ENCODE measurements at regions not wholly inside any gene's neighbourhood (a gene's known extent, or its start where the extent isn't known, plus 50 kb on each side); places are given as distances from the start of the nearest gene placed in this dataset.
A peak's percentile ranks its signal among the peaks of the same experiment; 100 is the strongest.

- no peak overlapping the region for H3K4me3 Mint-ChIP-seq
- no peaks in the 10 kb centered on the region for H3K36me3 Mint-ChIP-seq (ENCODE audit: low read depth)
- H3K4me1 Mint-ChIP-seq (ENCODE audit: low read depth) = no peaks in the 10 kb centered on the region
- DNase-seq (ENCODE audit: low spot score) = no peak
- H3K27ac Mint-ChIP-seq = no peak overlapping the region
- no peaks in the 10 kb centered on the region for H3K9me3 Mint-ChIP-seq
- no peaks in the 10 kb centered on the region for H3K27me3 Mint-ChIP-seq (ENCODE audit: low read depth)
Observed at GRCh38 chr3:72058493-72059081, 273.6 kb upstream of the PROK2 start.

GRCh38 chr3:72055436-72055835 is 270.5 kb upstream of the PROK2 start:
- no peak overlapping the region for H3K27ac Mint-ChIP-seq
- no peak for DNase-seq (ENCODE audit: low spot score)
- no peaks in the 10 kb centered on the region for H3K36me3 Mint-ChIP-seq (ENCODE audit: low read depth)
- no peaks in the 10 kb centered on the region for H3K27me3 Mint-ChIP-seq (ENCODE audit: low read depth)
- no peaks in the 10 kb centered on the region for H3K9me3 Mint-ChIP-seq
- H3K4me3 Mint-ChIP-seq = no peak overlapping the region
- H3K4me1 Mint-ChIP-seq (ENCODE audit: low read depth) = no peaks in the 10 kb centered on the region

GRCh38 chr3:72054976-72055375 is 270.0 kb upstream of the PROK2 start:
- Mint-ChIP-seq H3K36me3 (ENCODE audit: low read depth) (no peaks in the 10 kb centered on the region), H3K4me1 (ENCODE audit: low read depth) (no peaks in the 10 kb centered on the region)

GRCh38 chr3:72052841-72053409 is 268.0 kb upstream of the PROK2 start:
- no peaks in the 10 kb centered on the region for H3K4me1 Mint-ChIP-seq (ENCODE audit: low read depth)
- H3K27me3 Mint-ChIP-seq (ENCODE audit: low read depth) = no peaks in the 10 kb centered on the region
- DNase-seq (ENCODE audit: low spot score) = no peak
- H3K4me3 Mint-ChIP-seq = no peak overlapping the region
- H3K27ac Mint-ChIP-seq = no peak overlapping the region
- H3K36me3 Mint-ChIP-seq (ENCODE audit: low read depth) = no peaks in the 10 kb centered on the region
- H3K9me3 Mint-ChIP-seq = no peaks in the 10 kb centered on the region

More at GRCh38 chr3:72054976-72055375, 270.0 kb upstream of the PROK2 start:
- DNase-seq (ENCODE audit: low spot score) = no peak
- H3K4me3 Mint-ChIP-seq = no peak overlapping the region
- no peaks in the 10 kb centered on the region for H3K27me3 Mint-ChIP-seq (ENCODE audit: low read depth)
- no peak overlapping the region for H3K27ac Mint-ChIP-seq
- no peaks in the 10 kb centered on the region for H3K9me3 Mint-ChIP-seq

- H3K27me3 Mint-ChIP-seq (ENCODE audit: low read depth) = no peaks in the 10 kb centered on the region
- DNase-seq (ENCODE audit: low spot score) = no peak
- no peak overlapping the region for H3K4me3 Mint-ChIP-seq
- no peak overlapping the region for H3K27ac Mint-ChIP-seq
- no peaks in the 10 kb centered on the region for H3K9me3 Mint-ChIP-seq
- H3K4me1 Mint-ChIP-seq (ENCODE audit: low read depth) = no peaks in the 10 kb centered on the region
- H3K36me3 Mint-ChIP-seq (ENCODE audit: low read depth) = no peaks in the 10 kb centered on the region
Observed at GRCh38 chr3:72050771-72051170, 265.8 kb upstream of the PROK2 start.

GRCh38 chr3:72050048-72050632 is 265.2 kb upstream of the PROK2 start:
- no peak for DNase-seq (ENCODE audit: low spot score)
- H3K9me3 Mint-ChIP-seq = no peaks in the 10 kb centered on the region
- H3K4me1 Mint-ChIP-seq (ENCODE audit: low read depth) = no peaks in the 10 kb centered on the region
- no peak overlapping the region for H3K4me3 Mint-ChIP-seq
- H3K27ac Mint-ChIP-seq = no peak overlapping the region
- no peaks in the 10 kb centered on the region for H3K27me3 Mint-ChIP-seq (ENCODE audit: low read depth)
- no peaks in the 10 kb centered on the region for H3K36me3 Mint-ChIP-seq (ENCODE audit: low read depth)

GRCh38 chr3:72049300-72049699 is 264.4 kb upstream of the PROK2 start:
- Mint-ChIP-seq H3K4me3 (no peak overlapping the region), H3K9me3 (no peaks in the 10 kb centered on the region), H3K36me3 (ENCODE audit: low read depth) (no peaks in the 10 kb centered on the region), H3K27me3 (ENCODE audit: low read depth) (no peaks in the 10 kb centered on the region), H3K27ac (no peak overlapping the region), H3K4me1 (ENCODE audit: low read depth) (no peaks in the 10 kb centered on the region)
- DNase-seq (ENCODE audit: low spot score) = no peak

- Mint-ChIP-seq H3K4me3 (no peak overlapping the region), H3K27me3 (ENCODE audit: low read depth) (no peaks in the 10 kb centered on the region), H3K9me3 (no peaks in the 10 kb centered on the region), H3K27ac (no peak overlapping the region), H3K4me1 (ENCODE audit: low read depth) (no peaks in the 10 kb centered on the region), H3K36me3 (ENCODE audit: low read depth) (no peaks in the 10 kb centered on the region)
- no peak for DNase-seq (ENCODE audit: low spot score)
Observed at GRCh38 chr3:72048873-72049272, 263.9 kb upstream of the PROK2 start.

- H3K27ac Mint-ChIP-seq = no peak overlapping the region
- DNase-seq (ENCODE audit: low spot score) = no peak
- no peaks in the 10 kb centered on the region for H3K9me3 Mint-ChIP-seq
- H3K27me3 Mint-ChIP-seq (ENCODE audit: low read depth) = no peaks in the 10 kb centered on the region
- no peak overlapping the region for H3K4me3 Mint-ChIP-seq
- no peaks in the 10 kb centered on the region for H3K36me3 Mint-ChIP-seq (ENCODE audit: low read depth)
- no peaks in the 10 kb centered on the region for H3K4me1 Mint-ChIP-seq (ENCODE audit: low read depth)
Observed at GRCh38 chr3:72047221-72047871, 262.4 kb upstream of the PROK2 start.

- Mint-ChIP-seq H3K4me1 (ENCODE audit: low read depth) (no peaks in the 10 kb centered on the region), H3K4me3 (no peak overlapping the region), H3K9me3 (no peaks in the 10 kb centered on the region), H3K36me3 (ENCODE audit: low read depth) (no peaks in the 10 kb centered on the region), H3K27ac (peak overlapping the region; percentile 16), H3K27me3 (ENCODE audit: low read depth) (no peaks in the 10 kb centered on the region)
- DNase-seq (ENCODE audit: low spot score) = no peak
Observed at GRCh38 chr3:72044231-72044855, 259.4 kb upstream of the PROK2 start.

- no peak overlapping the region for H3K27ac Mint-ChIP-seq
- H3K9me3 Mint-ChIP-seq = no peaks in the 10 kb centered on the region
- no peaks in the 10 kb centered on the region for H3K36me3 Mint-ChIP-seq (ENCODE audit: low read depth)
- H3K27me3 Mint-ChIP-seq (ENCODE audit: low read depth) = no peaks in the 10 kb centered on the region
- no peak overlapping the region for H3K4me3 Mint-ChIP-seq
- no peak for DNase-seq (ENCODE audit: low spot score)
- H3K4me1 Mint-ChIP-seq (ENCODE audit: low read depth) = no peaks in the 10 kb centered on the region
Observed at GRCh38 chr3:72043204-72044133, 258.5 kb upstream of the PROK2 start.

- Mint-ChIP-seq H3K9me3 (peaks cover 1% of the 10 kb centered on the region), H3K4me3 (no peak overlapping the region), H3K27me3 (ENCODE audit: low read depth) (peaks cover 4% of the 10 kb centered on the region), H3K4me1 (ENCODE audit: low read depth) (no peaks in the 10 kb centered on the region), H3K36me3 (ENCODE audit: low read depth) (no peaks in the 10 kb centered on the region), H3K27ac (no peak overlapping the region)
- no peak for DNase-seq (ENCODE audit: low spot score)
Observed at GRCh38 chr3:72042397-72043203, 257.7 kb upstream of the PROK2 start.

- Mint-ChIP-seq H3K36me3 (ENCODE audit: low read depth) (peaks cover 2% of the 10 kb centered on the region), H3K27me3 (ENCODE audit: low read depth) (peaks cover 7% of the 10 kb centered on the region), H3K4me1 (ENCODE audit: low read depth) (no peaks in the 10 kb centered on the region), H3K9me3 (peaks cover 5% of the 10 kb centered on the region), H3K4me3 (no peak overlapping the region), H3K27ac (no peak overlapping the region)
- DNase-seq (ENCODE audit: low spot score) = no peak
Observed at GRCh38 chr3:72041511-72041910, 256.6 kb upstream of the PROK2 start.
